GM23338 (cell line): ENCODE measurements at regions not wholly inside any gene's neighbourhood (a gene's known extent, or its start where the extent isn't known, plus 50 kb on each side); places are given as distances from the start of the nearest gene placed in this dataset.
"Not testable (repeated sequence)": the region's sequence is repeated elsewhere in the genome, so short reads cannot be mapped to it uniquely, and the experiment has no call there.

Experiments
- ATAC-seq: fragments of 200-7000 bp; cut with Tn5 transposase; 3 replicates; pipeline ENCODE4 v1.9.1; 2020
- DNase-seq: peaks from one replicate; pipeline ENCODE4 v3.0.0-alpha.2; 2015; ENCODE audit warnings: low spot score
- H2AFZ ChIP-seq: fragments of 200-600 bp; sonication (generic); 2 replicates; pipeline ENCODE4 v1.8.0; 2016; ENCODE audit warnings: antibody characterized with exemption, mild to moderate bottlenecking, moderate library complexity
- H3F3A ChIP-seq: fragments of 200-600 bp; sonication (generic); replicated peaks from 2 replicates; pipeline ENCODE4 v1.8.0; 2017; ENCODE audit warnings: antibody characterized with exemption, mixed run types, low read depth
- H3K27ac ChIP-seq: fragments of 200-600 bp; sonication (generic); 2 replicates; pipeline ENCODE4 v1.6.1; 2016; ENCODE audit warnings: low read depth
- H3K27me3 ChIP-seq: fragments of 200-600 bp; sonication (generic); 2 replicates; pipeline ENCODE4 v1.8.0; 2016; ENCODE audit warnings: mild to moderate bottlenecking, mixed run types, moderate library complexity; ENCODE audit not compliant: insufficient read depth
- H3K36me3 ChIP-seq: fragments of 200-600 bp; sonication (generic); 2 replicates; pipeline ENCODE4 v1.8.0; 2016; ENCODE audit warnings: mild to moderate bottlenecking; ENCODE audit not compliant: insufficient read depth
- H3K4me1 ChIP-seq: fragments of 200-600 bp; sonication (generic); 2 replicates; pipeline ENCODE4 v1.8.0; 2016; ENCODE audit warnings: mild to moderate bottlenecking, moderate library complexity; ENCODE audit not compliant: insufficient read depth
- H3K4me2 ChIP-seq: fragments of 200-600 bp; sonication (generic); 2 replicates; pipeline ENCODE4 v1.7.1; 2017; ENCODE audit warnings: mixed run types
- H3K4me3 ChIP-seq: fragments of 200-600 bp; sonication (generic); 2 replicates; pipeline ENCODE4 v1.6.1; 2016; ENCODE audit warnings: mixed run types
- H3K79me2 ChIP-seq: fragments of 200-600 bp; sonication (generic); replicated peaks from 2 replicates; pipeline ENCODE4 v1.8.0; 2017; ENCODE audit warnings: mild to moderate bottlenecking; ENCODE audit not compliant: insufficient read depth
- H3K9me2 ChIP-seq: fragments of 200-600 bp; sonication (generic); 2 replicates; pipeline ENCODE4 v1.8.0; 2017; ENCODE audit not compliant: insufficient read depth
- H4K20me1 ChIP-seq: fragments of 200-600 bp; sonication (generic); replicated peaks from 2 replicates; pipeline ENCODE4 v1.8.0; 2017; ENCODE audit warnings: mild to moderate bottlenecking; ENCODE audit not compliant: insufficient read depth
- H3K27ac Mint-ChIP-seq: 2 replicates; pipeline ENCODE4 v1.8.0; 2020; ENCODE audit warnings: inconsistent platforms, mild to moderate bottlenecking, moderate library complexity, mixed read lengths
- H3K27me3 Mint-ChIP-seq: 3 replicates; pipeline ENCODE4 v1.8.0; 2022; ENCODE audit warnings: low read depth, mild to moderate bottlenecking, moderate library complexity, mixed read lengths, inconsistent platforms; ENCODE audit not compliant: insufficient read depth, poor library complexity
- H3K36me3 Mint-ChIP-seq: 3 replicates; pipeline ENCODE4 v1.8.0; 2021; ENCODE audit warnings: low read depth, mild to moderate bottlenecking, inconsistent platforms, moderate library complexity, mixed read lengths
- H3K4me1 Mint-ChIP-seq: 3 replicates; pipeline ENCODE4 v1.8.0; 2020; ENCODE audit warnings: mild to moderate bottlenecking, inconsistent platforms, mixed read lengths
- H3K4me3 Mint-ChIP-seq: 3 replicates; pipeline ENCODE4 v1.8.0; 2021; ENCODE audit warnings: moderate library complexity, mild to moderate bottlenecking, inconsistent platforms, mixed read lengths
- H3K9me3 Mint-ChIP-seq: 3 replicates; pipeline ENCODE4 v1.8.0; 2020; ENCODE audit warnings: moderate library complexity, mild to moderate bottlenecking, inconsistent platforms, mixed read lengths
- STAT1 ChIP-seq: IDR thresholded peaks from one replicate; pipeline ENCODE4 v1.6.1; 2016; ENCODE audit warnings: antibody characterized with exemption; ENCODE audit not compliant: unreplicated experiment
- ZNF331 ChIP-seq: fragments of 250-450 bp; sonication (Bioruptor Pico); IDR thresholded peaks from 2 replicates; pipeline ENCODE4 v1.5.0; 2020; ENCODE audit warnings: low read depth, mild to moderate bottlenecking, moderate library complexity
- ZNF462 ChIP-seq: fragments of 250-450 bp; sonication (Bioruptor Pico); IDR thresholded peaks from 2 replicates; pipeline ENCODE4 v1.5.0; 2020; ENCODE audit warnings: mild to moderate bottlenecking, moderate library complexity

GRCh38 chr15:25173241-25174028 is 218.6 kb downstream of the SNRPN start:
- Histone ChIP-seq H3K79me2 (no peaks in the 10 kb centered on the region), H3K4me3 (no peak overlapping the region), H3K27me3 (no peaks in the 10 kb centered on the region), H3K27ac (no peak overlapping the region), H3K36me3 (no peaks in the 10 kb centered on the region), H3K9me2 (no peaks in the 10 kb centered on the region), H2AFZ (no peak overlapping the region), H3F3A (no peaks in the 10 kb centered on the region), H3K4me2 (no peak overlapping the region), H3K4me1 (no peaks in the 10 kb centered on the region), H4K20me1 (no peaks in the 10 kb centered on the region)
- H3K4me3 Mint-ChIP-seq = no peak overlapping the region
- no peak overlapping the region for H3K27ac Mint-ChIP-seq
- H3K9me3 Mint-ChIP-seq = peaks cover 91% of the 10 kb centered on the region
- TF ChIP-seq ZNF331 (CRISPR knock-in tag) (no peak), ZNF462 (CRISPR knock-in tag) (no peak), STAT1 (no peak)
- no peak for ATAC-seq
- peaks cover 29% of the 10 kb centered on the region for H3K36me3 Mint-ChIP-seq
- H3K4me1 Mint-ChIP-seq = no peaks in the 10 kb centered on the region; the same call in 2 of the 3 replicates
- H3K27me3 Mint-ChIP-seq = peaks cover 15% of the 10 kb centered on the region
- DNase-seq = no peak

GRCh38 chr15:25174149-25174548 is 219.4 kb downstream of the SNRPN start:
- H3K27ac ChIP-seq, H3K4me2 ChIP-seq, H3K4me3 Mint-ChIP-seq, H3K4me3 ChIP-seq, H4K20me1 ChIP-seq, H3K4me1 ChIP-seq, H3K9me2 ChIP-seq, H2AFZ ChIP-seq, H3F3A ChIP-seq, H3K4me1 Mint-ChIP-seq, H3K36me3 ChIP-seq, H3K27ac Mint-ChIP-seq, H3K27me3 ChIP-seq, H3K79me2 ChIP-seq, ATAC-seq: not testable (repeated sequence)
- Mint-ChIP-seq H3K36me3 (peaks cover 30% of the 10 kb centered on the region), H3K27me3 (peaks cover 15% of the 10 kb centered on the region), H3K9me3 (peaks cover 95% of the 10 kb centered on the region)
- DNase-seq = peak; percentile 4
